Stomach (tissue), 8 donors: ENCODE measurements at regions not wholly inside any gene's neighbourhood (a gene's known extent, or its start where the extent isn't known, plus 50 kb on each side); places are given as distances from the start of the nearest gene placed in this dataset.

ENCODE experiments used
- DNase-seq, 2 donors: peaks; one replicate each; pipeline versions ENCODE4 v3.0.0 to v3.0.0-alpha.2; 2013 to 2019
- H3K27ac ChIP-seq, 5 donors: fragments of 200-600 bp in 4 of 5; sonication (generic) in 4 of 5; one replicate each; pipeline ENCODE4 v1.5.1; 2013 to 2019; ENCODE audit warnings: mild to moderate bottlenecking in 1 of 5, moderate library complexity in 1 of 5
- H3K27me3 ChIP-seq, 3 donors: fragments of 200-600 bp; sonication (generic); one replicate each; pipeline ENCODE4 v1.5.1; 2017 to 2019; ENCODE audit warnings: mixed run types in 1 of 3
- H3K36me3 ChIP-seq, 4 donors: fragments of 200-600 bp; sonication (generic); 1 replicate in 3 of 4; 2 replicates in 1 of 4; pipeline ENCODE4 v1.5.1; 2016 to 2019
- H3K4me1 ChIP-seq, 4 donors: fragments of 200-600 bp; sonication (generic); one replicate each; pipeline ENCODE4 v1.5.1; 2016 to 2019
- H3K4me3 ChIP-seq, 4 donors: fragments of 200-600 bp; sonication (generic) in 3 of 4; one replicate each; pipeline ENCODE4 v1.5.1; 2016 to 2019; ENCODE audit warnings: mild to moderate bottlenecking in 1 of 4
- H3K9me3 ChIP-seq, 4 donors: fragments of 200-600 bp; sonication (generic); one replicate each; pipeline ENCODE4 v1.5.1; 2016 to 2019
- CTCF ChIP-seq, 7 experiments: fragments of 450-650 bp in 4 of 7; fragments of 200-600 bp in 3 of 7; sonication (generic) in 3 of 7; IDR thresholded peaks; one replicate each; pipeline ENCODE4 v1.5.1; 2016 to 2019; ENCODE audit warnings: antibody characterized with exemption in 7 of 7, control low read depth in 2 of 7, mild to moderate bottlenecking in 1 of 7
- EP300 ChIP-seq: sonication (generic); formaldehyde crosslinking; IDR thresholded peaks from one replicate; pipeline ENCODE4 v1.6.1; 2017; ENCODE audit warnings: antibody characterized with exemption
- POLR2A ChIP-seq, 4 donors: fragments of 450-650 bp; IDR thresholded peaks; one replicate each; pipeline ENCODE4 v1.6.1; 2016; ENCODE audit warnings: antibody characterized with exemption in 4 of 4, control low read depth in 2 of 4, mild to moderate bottlenecking in 1 of 4, moderate library complexity in 1 of 4
- POLR2AphosphoS5 ChIP-seq, 3 donors: sonication (generic); formaldehyde crosslinking; IDR thresholded peaks; one replicate each; pipeline ENCODE4 v1.6.1; 2016; ENCODE audit warnings: antibody characterized with exemption in 3 of 3
- WGBS, 5 donors: extraction: QIAGEN DNeasy Blood & Tissue Kit in 3 of 5; methylation state at CpG; one replicate each; pipeline versions ENCODE4 v1.1.5 to v1.1.7; 2013 to 2018; 5-methylcytosine and 5-hydroxymethylcytosine counted together
- intact Hi-C: fragments of 100-400 bp; cut with DNase I; formaldehyde crosslinking; loops from one replicate; pipeline ENCODE4 v1.15.1; 2023; ENCODE audit warnings: low total_unique reads
- donor health status: healthy with polysubstance abuse.
- donor health status: Bipolar disorder and iron deficiency.
- donor health status: healthy.

GRCh38 chr18:24727685-24728084, 267.2 kb downstream of the HRH4 start:
- intact Hi-C loops: loop anchor here (5.0 to 10.0 kb wide), 3 partner anchors 130 to 373 kb away; no protein-coding TSS in a partner anchor
- peaks cover 0 to 22% (median 0%) of the 10 kb centered on the region in 3 donors for H3K27me3 ChIP-seq
- H3K4me1 ChIP-seq: peaks cover 0 to 10% (median 4%) of the 10 kb centered on the region in 4 donors
- H3K27ac ChIP-seq: no peak overlapping the region
- DNase-seq: no peak
- no peak overlapping the region for H3K4me3 ChIP-seq
- 42 to 58% (median 49%) methylated on average over 6 of the region's 6 CpGs for WGBS, 5 donors
- H3K36me3 ChIP-seq: no peaks in the 10 kb centered on the region
- no peaks in the 10 kb centered on the region for H3K9me3 ChIP-seq
- TF ChIP-seq POLR2A (IDR thresholded peaks at IDR 0.05): no peak
- TF ChIP-seq CTCF (IDR thresholded peaks at IDR 0.05): no peak
- no peak for TF ChIP-seq POLR2AphosphoS5 (IDR thresholded peaks at IDR 0.05)
- no peak for TF ChIP-seq EP300

GRCh38 chr18:24731158-24731557, 270.7 kb downstream of the HRH4 start:
- H3K27me3 ChIP-seq: peaks cover 0 to 19% (median 0%) of the 10 kb centered on the region in 3 donors
- H3K4me1 ChIP-seq: peaks cover 0 to 10% (median 4%) of the 10 kb centered on the region in 4 donors
- DNase-seq: no peak
- no peaks in the 10 kb centered on the region for H3K9me3 ChIP-seq
- TF ChIP-seq CTCF (IDR thresholded peaks at IDR 0.05) (no peak), EP300 (no peak), POLR2AphosphoS5 (IDR thresholded peaks at IDR 0.05) (no peak), POLR2A (IDR thresholded peaks at IDR 0.05) (no peak)
- H3K36me3 ChIP-seq: no peaks in the 10 kb centered on the region
- 36 to 54% (median 44%) methylated on average over 6 of the region's 6 CpGs for WGBS, 5 donors
- no peak overlapping the region for H3K27ac ChIP-seq
- no peak overlapping the region for H3K4me3 ChIP-seq
- intact Hi-C loops: no loop called here

- no peak for DNase-seq
- H3K9me3 ChIP-seq: no peaks in the 10 kb centered on the region
- intact Hi-C loops: no loop called here
- peaks cover 0 to 19% (median 0%) of the 10 kb centered on the region in 3 donors for H3K27me3 ChIP-seq
- H3K27ac ChIP-seq: no peak overlapping the region
- peaks cover 0 to 3% (median 2%) of the 10 kb centered on the region in 4 donors for H3K4me1 ChIP-seq
- TF ChIP-seq EP300 (no peak), POLR2AphosphoS5 (IDR thresholded peaks at IDR 0.05) (no peak), CTCF (IDR thresholded peaks at IDR 0.05) (no peak), POLR2A (IDR thresholded peaks at IDR 0.05) (no peak)
- 49 to 100% (median 54%) methylated on average over 1 to 3 of the region's 3 CpGs for WGBS, 5 donors
- no peaks in the 10 kb centered on the region for H3K36me3 ChIP-seq
- H3K4me3 ChIP-seq: no peak overlapping the region
Observed at GRCh38 chr18:24731981-24732380, 271.5 kb downstream of the HRH4 start.

GRCh38 chr18:24734058-24734457, 273.6 kb downstream of the HRH4 start:
- Histone ChIP-seq H3K27me3 (peaks cover 0 to 11% (median 0%) of the 10 kb centered on the region in 3 donors), H3K9me3 (no peaks in the 10 kb centered on the region), H3K4me1 (no peaks in the 10 kb centered on the region), H3K27ac (no peak overlapping the region), H3K4me3 (no peak overlapping the region), H3K36me3 (no peaks in the 10 kb centered on the region)
- intact Hi-C loops: no loop called here
- TF ChIP-seq CTCF (IDR thresholded peaks at IDR 0.05) (no peak), POLR2AphosphoS5 (IDR thresholded peaks at IDR 0.05) (no peak), EP300 (no peak), POLR2A (IDR thresholded peaks at IDR 0.05) (no peak)
- peak in 1 of 2 donors; percentile 61 for DNase-seq
- 62 to 73% (median 67%) methylated on average over 11 of the region's 11 CpGs for WGBS, 5 donors
